ENCODE measurements at regions not wholly inside any gene's neighbourhood (a gene's known extent, or its start where the extent isn't known, plus 50 kb on each side); places are given as distances from the start of the nearest gene placed in this dataset.
"Not testable (repeated sequence)": the region's sequence is repeated elsewhere in the genome, so short reads cannot be mapped to it uniquely, and the experiment has no call there.

DNA sequence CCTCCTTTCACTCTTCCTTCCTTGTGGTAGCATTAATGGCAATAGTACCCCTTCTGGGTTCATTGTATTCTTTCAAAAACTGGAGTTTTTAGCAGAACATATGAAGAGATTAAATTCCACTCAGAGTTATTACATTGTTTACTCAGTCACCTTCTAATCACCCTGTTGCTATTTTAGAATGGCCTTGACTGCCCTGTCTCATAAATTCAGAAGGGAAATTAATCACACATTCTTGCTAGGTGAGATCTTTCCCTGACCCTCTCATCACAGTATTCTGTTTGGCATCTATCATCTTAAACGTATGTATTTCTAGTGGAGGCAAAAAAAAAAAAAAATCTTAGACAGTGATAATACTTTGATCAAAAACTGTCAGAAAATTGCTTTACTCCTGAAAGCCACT, 760.4 kb downstream of the ADCYAP1 start:
- no peak for TF ChIP-seq POLR2AphosphoS5 (IDR thresholded peaks at IDR 0.05; ENCODE audit: low read depth)
- TF ChIP-seq, protein P1, sequence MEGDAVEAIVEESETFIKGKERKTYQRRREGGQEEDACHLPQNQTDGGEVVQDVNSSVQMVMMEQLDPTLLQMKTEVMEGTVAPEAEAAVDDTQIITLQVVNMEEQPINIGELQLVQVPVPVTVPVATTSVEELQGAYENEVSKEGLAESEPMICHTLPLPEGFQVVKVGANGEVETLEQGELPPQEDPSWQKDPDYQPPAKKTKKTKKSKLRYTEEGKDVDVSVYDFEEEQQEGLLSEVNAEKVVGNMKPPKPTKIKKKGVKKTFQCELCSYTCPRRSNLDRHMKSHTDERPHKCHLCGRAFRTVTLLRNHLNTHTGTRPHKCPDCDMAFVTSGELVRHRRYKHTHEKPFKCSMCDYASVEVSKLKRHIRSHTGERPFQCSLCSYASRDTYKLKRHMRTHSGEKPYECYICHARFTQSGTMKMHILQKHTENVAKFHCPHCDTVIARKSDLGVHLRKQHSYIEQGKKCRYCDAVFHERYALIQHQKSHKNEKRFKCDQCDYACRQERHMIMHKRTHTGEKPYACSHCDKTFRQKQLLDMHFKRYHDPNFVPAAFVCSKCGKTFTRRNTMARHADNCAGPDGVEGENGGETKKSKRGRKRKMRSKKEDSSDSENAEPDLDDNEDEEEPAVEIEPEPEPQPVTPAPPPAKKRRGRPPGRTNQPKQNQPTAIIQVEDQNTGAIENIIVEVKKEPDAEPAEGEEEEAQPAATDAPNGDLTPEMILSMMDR (IDR thresholded peaks at IDR 0.05; ENCODE audit: insufficient read depth, low read length): no peak
- TF ChIP-seq, protein P2, sequence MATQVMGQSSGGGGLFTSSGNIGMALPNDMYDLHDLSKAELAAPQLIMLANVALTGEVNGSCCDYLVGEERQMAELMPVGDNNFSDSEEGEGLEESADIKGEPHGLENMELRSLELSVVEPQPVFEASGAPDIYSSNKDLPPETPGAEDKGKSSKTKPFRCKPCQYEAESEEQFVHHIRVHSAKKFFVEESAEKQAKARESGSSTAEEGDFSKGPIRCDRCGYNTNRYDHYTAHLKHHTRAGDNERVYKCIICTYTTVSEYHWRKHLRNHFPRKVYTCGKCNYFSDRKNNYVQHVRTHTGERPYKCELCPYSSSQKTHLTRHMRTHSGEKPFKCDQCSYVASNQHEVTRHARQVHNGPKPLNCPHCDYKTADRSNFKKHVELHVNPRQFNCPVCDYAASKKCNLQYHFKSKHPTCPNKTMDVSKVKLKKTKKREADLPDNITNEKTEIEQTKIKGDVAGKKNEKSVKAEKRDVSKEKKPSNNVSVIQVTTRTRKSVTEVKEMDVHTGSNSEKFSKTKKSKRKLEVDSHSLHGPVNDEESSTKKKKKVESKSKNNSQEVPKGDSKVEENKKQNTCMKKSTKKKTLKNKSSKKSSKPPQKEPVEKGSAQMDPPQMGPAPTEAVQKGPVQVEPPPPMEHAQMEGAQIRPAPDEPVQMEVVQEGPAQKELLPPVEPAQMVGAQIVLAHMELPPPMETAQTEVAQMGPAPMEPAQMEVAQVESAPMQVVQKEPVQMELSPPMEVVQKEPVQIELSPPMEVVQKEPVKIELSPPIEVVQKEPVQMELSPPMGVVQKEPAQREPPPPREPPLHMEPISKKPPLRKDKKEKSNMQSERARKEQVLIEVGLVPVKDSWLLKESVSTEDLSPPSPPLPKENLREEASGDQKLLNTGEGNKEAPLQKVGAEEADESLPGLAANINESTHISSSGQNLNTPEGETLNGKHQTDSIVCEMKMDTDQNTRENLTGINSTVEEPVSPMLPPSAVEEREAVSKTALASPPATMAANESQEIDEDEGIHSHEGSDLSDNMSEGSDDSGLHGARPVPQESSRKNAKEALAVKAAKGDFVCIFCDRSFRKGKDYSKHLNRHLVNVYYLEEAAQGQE (IDR thresholded peaks at IDR 0.05; ENCODE audit: insufficient replicate concordance, low read depth): no peak
- no peak for TF ChIP-seq SPI1 (IDR thresholded peaks at IDR 0.05; ENCODE audit: borderline replicate concordance, low read depth)
- no peak for TF ChIP-seq GABPA (IDR thresholded peaks at IDR 0.05; ENCODE audit: low read depth)
- Histone ChIP-seq H3K4me3 (replicated peaks; ENCODE audit: insufficient read depth, low read length) (no peak overlapping the region), H3K27ac (replicated peaks) (no peak overlapping the region), H3K27me3 (ENCODE audit: insufficient read depth, poor library complexity, severe bottlenecking) (peaks cover 2% of the 10 kb centered on the region)
- DNase-seq (ENCODE audit: low read depth in 1 of 2, low spot score in 1 of 2): no peak

DNA sequence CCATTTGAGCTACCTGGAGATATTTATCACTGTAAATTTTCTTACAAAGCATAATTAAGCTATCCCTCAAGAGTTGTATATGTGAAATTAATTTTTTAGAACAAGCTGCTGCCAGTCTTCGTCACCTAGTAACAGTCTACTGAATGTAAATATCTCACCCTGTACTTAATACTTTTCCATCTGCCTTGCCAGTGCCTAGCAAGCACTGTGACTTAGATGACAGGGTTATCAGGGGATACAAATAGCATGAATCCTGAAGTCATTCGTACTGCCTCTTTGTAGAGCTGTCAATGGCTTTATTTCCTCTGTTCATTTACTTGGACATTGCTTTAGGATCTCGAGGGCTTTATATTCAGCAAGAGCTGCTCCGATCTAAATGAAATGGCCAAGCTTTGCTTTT, 763.6 kb downstream of the ADCYAP1 start:
- DNase-seq (ENCODE audit: low read depth in 1 of 2, low spot score in 1 of 2): no peak
- TF ChIP-seq, protein P2 (IDR thresholded peaks at IDR 0.05; ENCODE audit: insufficient replicate concordance, low read depth): no peak
- TF ChIP-seq POLR2AphosphoS5 (IDR thresholded peaks at IDR 0.05; ENCODE audit: low read depth) (no peak), GABPA (IDR thresholded peaks at IDR 0.05; ENCODE audit: low read depth) (no peak), SPI1 (IDR thresholded peaks at IDR 0.05; ENCODE audit: borderline replicate concordance, low read depth) (no peak)
- TF ChIP-seq, protein P1 (IDR thresholded peaks at IDR 0.05; ENCODE audit: insufficient read depth, low read length): no peak
- peaks cover 2% of the 10 kb centered on the region for H3K27me3 ChIP-seq (ENCODE audit: insufficient read depth, poor library complexity, severe bottlenecking)
- no peak overlapping the region for H3K27ac ChIP-seq (replicated peaks)
- no peak overlapping the region for H3K4me3 ChIP-seq (replicated peaks; ENCODE audit: insufficient read depth, low read length)

DNA sequence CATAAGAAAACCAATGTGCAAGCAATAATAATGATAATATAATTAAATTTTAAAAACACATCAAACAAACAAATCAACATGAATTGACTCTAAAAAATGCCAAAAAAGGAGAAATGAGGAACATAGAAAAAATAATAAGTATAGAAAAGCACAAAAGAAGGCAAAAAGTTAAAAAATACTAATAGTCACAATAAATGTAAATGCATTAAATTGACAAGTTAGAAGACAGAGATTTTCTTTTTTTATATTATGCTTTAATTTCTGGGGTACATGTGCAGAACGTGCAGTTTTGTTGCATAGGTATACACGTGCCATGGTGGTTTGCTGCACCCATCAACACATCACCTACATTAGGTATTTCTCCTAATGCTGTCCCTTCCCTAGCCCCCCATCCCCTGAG, 767.0 kb downstream of the ADCYAP1 start:
- not testable (repeated sequence) for DNase-seq (ENCODE audit: low read depth in 1 of 2, low spot score in 1 of 2); H3K27ac ChIP-seq (replicated peaks); H3K4me3 ChIP-seq (replicated peaks; ENCODE audit: insufficient read depth, low read length); H3K27me3 ChIP-seq (ENCODE audit: insufficient read depth, poor library complexity, severe bottlenecking)

DNA sequence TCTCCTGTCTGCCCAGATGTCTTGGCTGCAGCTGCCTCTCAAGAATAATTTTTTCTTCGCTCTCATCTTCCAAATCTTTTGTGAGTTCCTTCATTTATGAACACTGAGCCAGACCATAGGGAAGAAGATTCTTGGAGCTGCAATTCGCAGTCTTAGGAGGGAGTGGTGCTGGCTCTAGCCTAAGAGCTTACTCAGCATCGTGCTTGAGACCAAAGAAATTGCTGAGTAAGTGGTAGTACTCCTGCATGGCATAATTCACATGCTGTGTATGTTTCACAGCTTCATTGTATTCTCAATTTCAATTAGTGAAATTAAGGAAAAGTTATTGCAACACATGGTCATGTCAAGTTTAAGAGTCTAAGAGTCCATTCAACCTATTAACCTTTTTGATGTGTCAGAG, 771.7 kb downstream of the ADCYAP1 start:
- H3K27ac ChIP-seq (replicated peaks): no peak overlapping the region
- TF ChIP-seq POLR2AphosphoS5 (IDR thresholded peaks at IDR 0.05; ENCODE audit: low read depth) (no peak), SPI1 (IDR thresholded peaks at IDR 0.05; ENCODE audit: borderline replicate concordance, low read depth) (no peak), GABPA (IDR thresholded peaks at IDR 0.05; ENCODE audit: low read depth) (no peak)
- TF ChIP-seq, protein P2 (IDR thresholded peaks at IDR 0.05; ENCODE audit: insufficient replicate concordance, low read depth): no peak
- TF ChIP-seq, protein P1 (IDR thresholded peaks at IDR 0.05; ENCODE audit: insufficient read depth, low read length): no peak
- H3K4me3 ChIP-seq (replicated peaks; ENCODE audit: insufficient read depth, low read length): no peak overlapping the region
- DNase-seq (ENCODE audit: low read depth in 1 of 2, low spot score in 1 of 2): no peak
- no peaks in the 10 kb centered on the region for H3K27me3 ChIP-seq (ENCODE audit: insufficient read depth, poor library complexity, severe bottlenecking)

Measured in HL-60 (cell line).